ENCODE measurements at regions not wholly inside any gene's neighbourhood (a gene's known extent, or its start where the extent isn't known, plus 50 kb on each side); places are given as distances from the start of the nearest gene placed in this dataset.

- TF ChIP-seq CTCF (IDR thresholded peaks at IDR 0.05; ENCODE audit: insufficient read depth, low read length, poor library complexity, severe bottlenecking) (no peak), EZH2phosphoT487 (conservative IDR thresholded peaks at IDR 0.05; ENCODE audit: low read length) (no peak)
These were observed 611.8 kb downstream of the TLE1 start for GRCh38 chr9:81077572-81077971.
